SK-N-DZ (cell line): ENCODE measurements at regions not wholly inside any gene's neighbourhood (a gene's known extent, or its start where the extent isn't known, plus 50 kb on each side); places are given as distances from the start of the nearest gene placed in this dataset.
"Not testable (repeated sequence)": the region's sequence is repeated elsewhere in the genome, so short reads cannot be mapped to it uniquely, and the experiment has no call there.

ENCODE experiments used
- DNase-seq: peaks from one replicate; pipeline ENCODE4 v3.0.0-alpha.2; 2015; ENCODE audit warnings: low spot score

- no peak for DNase-seq
These were observed 59.2 kb upstream of the ADGRB3 start for GRCh38 chr6:68575765-68576439.

- DNase-seq = no peak
These were observed 62.1 kb upstream of the ADGRB3 start for GRCh38 chr6:68572975-68573374.

GRCh38 chr6:68572525-68572924 is 62.6 kb upstream of the ADGRB3 start:
- peak; percentile 41 for DNase-seq

- DNase-seq = peak; percentile 71
These were observed 75.4 kb upstream of the ADGRB3 start for GRCh38 chr6:68559716-68560115.

GRCh38 chr6:68559070-68559469 is 76.0 kb upstream of the ADGRB3 start:
- DNase-seq = peak; percentile 52

- no peak for DNase-seq
These were observed 88.5 kb upstream of the ADGRB3 start for GRCh38 chr6:68546620-68547019.

GRCh38 chr6:68544450-68544849 is 90.6 kb upstream of the ADGRB3 start:
- no peak for DNase-seq

- DNase-seq = no peak
These were observed 101.7 kb upstream of the ADGRB3 start for GRCh38 chr6:68533339-68533795.

GRCh38 chr6:68527691-68528090 is 107.4 kb upstream of the ADGRB3 start:
- no peak for DNase-seq

GRCh38 chr6:68506911-68507310 is 128.2 kb upstream of the ADGRB3 start:
- DNase-seq = no peak

- DNase-seq = no peak
These were observed 132.1 kb upstream of the ADGRB3 start for GRCh38 chr6:68502946-68503345.

GRCh38 chr6:68497927-68498326 is 137.2 kb upstream of the ADGRB3 start:
- no peak for DNase-seq

- DNase-seq = not testable (repeated sequence)
These were observed 140.2 kb upstream of the ADGRB3 start for GRCh38 chr6:68494880-68495279.

- DNase-seq = no peak
These were observed 158.5 kb upstream of the ADGRB3 start for GRCh38 chr6:68476611-68477010.

- peak; percentile 96 for DNase-seq
These were observed 161.5 kb upstream of the ADGRB3 start for GRCh38 chr6:68473433-68474210.

GRCh38 chr6:68468244-68468884 is 166.7 kb upstream of the ADGRB3 start:
- peak; percentile 15 for DNase-seq

- no peak for DNase-seq
These were observed 176.6 kb upstream of the ADGRB3 start for GRCh38 chr6:68458447-68458846.

GRCh38 chr6:68447112-68447511 is 188.0 kb upstream of the ADGRB3 start:
- no peak for DNase-seq

GRCh38 chr6:68445926-68446325 is 189.2 kb upstream of the ADGRB3 start:
- DNase-seq = no peak

GRCh38 chr6:68443704-68444103 is 191.4 kb upstream of the ADGRB3 start:
- DNase-seq = no peak

- DNase-seq = no peak
These were observed 207.5 kb upstream of the ADGRB3 start for GRCh38 chr6:68427630-68428029.

GRCh38 chr6:68410021-68410420 is 225.1 kb upstream of the ADGRB3 start:
- no peak for DNase-seq

GRCh38 chr6:68400396-68400795 is 234.7 kb upstream of the ADGRB3 start:
- no peak for DNase-seq
